RPMI8226 (cell line): ENCODE measurements at regions not wholly inside any gene's neighbourhood (a gene's known extent, or its start where the extent isn't known, plus 50 kb on each side); places are given as distances from the start of the nearest gene placed in this dataset.

Experiments used
- DNase-seq: peaks from one replicate; pipeline ENCODE4 v3.0.0-alpha.2; 2015

DNA sequence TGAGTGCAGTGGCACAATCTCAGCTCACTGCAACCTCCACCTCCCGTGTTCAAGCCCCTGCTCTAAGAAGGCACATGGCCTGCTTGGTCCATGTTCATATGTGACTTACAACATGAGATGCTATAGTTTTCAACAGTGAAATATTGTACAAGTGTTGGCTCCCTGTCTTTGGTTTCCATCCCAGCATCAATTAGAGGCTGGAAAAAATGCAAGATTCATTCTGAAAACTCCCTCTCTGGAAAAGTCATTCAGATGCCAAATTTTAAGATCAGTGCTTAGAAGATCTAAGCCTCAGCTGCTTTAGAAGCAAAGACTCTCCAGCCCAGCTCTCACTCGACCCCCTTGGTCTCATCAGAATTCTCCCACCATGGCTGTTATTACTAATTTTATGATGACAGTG is 398.9 kb downstream of the KIF16B start:
- no peak for DNase-seq

- DNase-seq, result no peak
Measured at GRCh38 chr20:16173044-16173443, 400.2 kb downstream of the KIF16B start.

DNA sequence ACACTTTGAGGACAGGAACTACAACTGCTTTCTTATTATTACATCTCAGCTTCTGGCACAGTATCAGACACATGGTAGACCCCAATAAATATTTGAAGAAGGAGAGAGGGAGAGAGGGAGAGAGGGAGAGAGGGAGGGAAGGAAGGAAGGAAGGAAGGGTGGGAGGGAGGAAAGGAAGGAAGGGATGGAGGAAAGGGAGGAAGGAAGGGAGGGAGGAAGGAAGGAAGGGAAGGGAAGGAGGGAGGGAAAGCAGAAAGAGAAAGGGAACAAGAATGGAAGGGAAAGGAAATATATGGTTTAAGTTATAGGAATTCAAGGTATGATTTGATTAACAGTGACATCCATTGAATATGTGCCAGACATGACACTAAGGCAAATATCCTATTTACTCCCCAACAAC is 402.1 kb downstream of the KIF16B start:
- DNase-seq, result no peak

GRCh38 chr20:16170406-16170971 is 402.8 kb downstream of the KIF16B start:
- DNase-seq, result no peak

GRCh38 chr20:16167423-16168130 is 405.7 kb downstream of the KIF16B start:
- no peak for DNase-seq

GRCh38 chr20:16166737-16167136 is 406.5 kb downstream of the KIF16B start:
- DNase-seq, result no peak

- DNase-seq, result no peak
Measured at GRCh38 chr20:16158976-16159286, 414.3 kb downstream of the KIF16B start.

GRCh38 chr20:16158090-16158975 is 414.9 kb downstream of the KIF16B start:
- no peak for DNase-seq

GRCh38 chr20:16147916-16148315 is 425.3 kb downstream of the KIF16B start:
- no peak for DNase-seq

GRCh38 chr20:16147216-16147615 is 426.0 kb downstream of the KIF16B start:
- no peak for DNase-seq

- no peak for DNase-seq
Measured at GRCh38 chr20:16145919-16146318, 427.3 kb downstream of the KIF16B start.

- no peak for DNase-seq
Measured at GRCh38 chr20:16143596-16143995, 429.7 kb downstream of the KIF16B start.

- no peak for DNase-seq
Measured at GRCh38 chr20:16135630-16136029, 437.6 kb downstream of the KIF16B start.

DNA sequence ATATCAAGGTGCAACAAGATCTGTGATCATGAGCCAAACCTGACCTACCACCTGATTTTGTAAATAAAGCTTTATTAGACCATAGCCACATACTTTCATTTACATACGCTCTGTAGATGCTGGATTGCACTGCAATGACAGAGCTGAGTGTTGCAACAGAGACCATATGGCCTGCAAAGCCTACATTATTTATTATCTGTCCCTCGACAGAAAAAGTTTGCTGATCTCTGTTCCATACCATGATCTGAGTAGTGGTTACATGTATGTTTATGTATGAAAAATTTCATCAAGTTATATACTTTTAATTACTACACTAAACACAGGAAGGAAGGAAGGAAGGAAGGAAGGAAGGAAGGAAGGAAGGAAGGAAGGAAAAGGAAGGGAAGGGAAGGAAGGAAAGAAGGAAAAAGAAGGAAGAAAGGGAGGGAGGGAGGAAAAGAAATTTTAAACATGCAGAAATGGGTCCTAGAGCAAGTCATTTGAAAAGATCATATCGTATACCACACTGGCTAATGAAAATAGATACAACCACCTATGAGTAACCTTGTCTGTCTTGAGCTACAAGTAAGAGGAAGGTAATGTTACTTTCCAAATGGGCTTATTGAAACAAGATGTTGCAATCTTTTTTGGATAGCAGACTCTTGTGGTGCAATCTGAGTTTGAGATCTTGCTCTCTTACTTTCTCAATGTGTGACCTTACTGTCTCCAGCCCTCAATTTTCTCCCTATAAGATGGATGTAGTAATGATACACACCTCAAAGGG is 441.0 kb downstream of the KIF16B start:
- DNase-seq, result no peak

DNA sequence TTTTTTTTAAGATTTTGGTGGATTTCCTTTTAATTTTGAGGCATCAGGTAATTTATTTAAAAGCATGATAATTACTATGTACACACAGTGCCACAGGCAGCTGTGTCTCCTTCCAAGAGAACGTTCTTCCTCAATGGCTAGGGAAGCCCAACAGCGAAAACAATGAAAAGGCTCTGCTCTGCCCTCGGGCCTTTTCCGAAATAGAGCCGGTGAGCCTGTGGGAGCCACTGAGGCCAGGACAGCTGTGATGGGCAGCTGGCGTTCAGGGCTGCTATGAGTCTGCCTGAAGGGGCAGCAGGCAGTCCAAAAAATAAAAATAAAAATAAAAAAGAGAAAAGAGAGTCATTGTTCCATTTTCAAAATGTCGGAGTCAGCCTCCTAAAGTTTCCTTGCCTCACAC is 443.8 kb downstream of the KIF16B start:
- DNase-seq, result no peak

DNA sequence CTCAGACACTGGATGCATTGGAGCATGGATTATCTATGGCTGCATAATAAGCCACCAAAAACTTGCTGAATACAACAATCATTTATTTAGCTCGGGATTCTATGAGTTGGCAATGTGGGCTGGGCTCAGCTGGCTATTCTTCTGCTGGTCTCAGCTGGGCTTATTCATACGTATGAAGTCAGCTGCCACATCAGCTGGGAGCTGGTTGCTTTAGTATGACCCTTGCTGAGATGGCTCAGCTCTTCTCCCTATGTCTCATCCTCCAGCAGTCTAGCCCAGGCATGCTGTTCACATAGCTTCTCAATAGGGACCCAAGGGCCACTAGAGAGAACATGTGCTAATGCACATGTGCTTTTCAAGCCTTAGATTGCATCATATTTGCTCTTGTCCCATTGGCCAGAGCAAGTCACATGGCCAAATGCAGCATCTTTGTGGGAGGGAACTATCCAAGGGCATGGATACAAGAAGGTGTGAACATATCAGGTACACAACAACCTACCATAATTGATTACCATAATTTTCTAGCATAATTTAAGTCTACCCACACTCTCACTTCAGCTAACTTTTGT is 444.6 kb downstream of the KIF16B start:
- DNase-seq, result no peak

DNA sequence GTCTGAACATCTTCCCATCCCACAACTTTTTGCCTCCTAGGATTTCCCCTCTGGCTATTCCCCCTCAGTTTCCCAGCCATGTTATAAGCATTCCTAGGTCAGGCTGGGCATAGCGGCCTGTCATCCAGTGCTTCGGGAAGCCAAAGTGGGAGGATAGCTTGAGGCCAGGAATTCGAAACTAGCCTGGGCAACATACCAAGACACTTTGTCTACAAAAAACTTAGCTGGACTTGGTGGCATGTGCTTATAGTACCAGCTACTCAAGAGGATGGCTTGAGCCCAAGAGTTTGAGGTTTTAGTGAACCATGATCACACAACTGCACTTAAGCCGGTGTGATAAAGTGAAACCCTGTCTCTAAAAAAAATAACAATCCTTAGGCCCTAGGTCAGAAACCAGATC is 447.4 kb downstream of the KIF16B start:
- no peak for DNase-seq

GRCh38 chr20:16124911-16125776 is 448.1 kb downstream of the KIF16B start:
- no peak for DNase-seq

GRCh38 chr20:16124491-16124890 is 448.8 kb downstream of the KIF16B start:
- DNase-seq, result no peak

- DNase-seq, result no peak
Measured at GRCh38 chr20:16123623-16124022, 449.6 kb downstream of the KIF16B start.

DNA sequence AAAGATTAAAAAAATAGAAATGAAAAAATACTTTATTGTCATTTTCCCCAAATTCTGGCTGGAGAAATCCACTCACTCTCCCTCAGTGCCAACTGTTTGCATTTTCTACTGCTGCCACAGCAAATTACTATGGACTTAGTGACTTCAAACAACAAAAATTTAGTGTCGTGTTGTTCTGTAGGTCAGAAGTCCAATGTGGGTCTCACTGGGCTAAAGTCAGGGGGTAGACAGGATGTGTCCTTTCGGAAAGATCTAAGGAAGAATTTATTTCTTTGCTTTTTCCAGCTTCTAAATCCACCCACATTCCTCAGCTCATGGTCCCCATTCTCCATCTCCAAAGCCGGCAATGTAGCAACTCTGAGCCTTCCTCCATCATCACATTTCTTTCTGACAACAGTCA is 453.3 kb downstream of the KIF16B start:
- DNase-seq, result no peak
